HUES48 (cell line): ENCODE measurements at regions not wholly inside any gene's neighbourhood (a gene's known extent, or its start where the extent isn't known, plus 50 kb on each side); places are given as distances from the start of the nearest gene placed in this dataset.

Source experiments
- H3K27ac ChIP-seq: one replicate; pipeline ENCODE4 v1.7.0; 2013; ENCODE audit warnings: low read depth, low read length, inconsistent platforms
- H3K27me3 ChIP-seq: 2 replicates; pipeline ENCODE4 v1.6.1; 2013; ENCODE audit warnings: mild to moderate bottlenecking, low read length; ENCODE audit not compliant: control insufficient read depth, insufficient read depth
- H3K36me3 ChIP-seq: 2 replicates; pipeline ENCODE4 v1.6.1; 2013; ENCODE audit warnings: low read length; ENCODE audit not compliant: control insufficient read depth, insufficient read depth
- H3K4me1 ChIP-seq: 2 replicates; pipeline ENCODE4 v1.6.1; 2013; ENCODE audit warnings: mild to moderate bottlenecking, low read length; ENCODE audit not compliant: control insufficient read depth, insufficient read depth
- H3K4me3 ChIP-seq: 2 replicates; pipeline ENCODE4 v1.5.1; 2013; ENCODE audit warnings: mild to moderate bottlenecking, low read depth, low read length
- H3K9ac ChIP-seq: 2 replicates; pipeline ENCODE4 v1.6.1; 2013; ENCODE audit warnings: mild to moderate bottlenecking, low read depth, low read length, moderate library complexity
- H3K9me3 ChIP-seq: 2 replicates; pipeline ENCODE4 v1.6.1; 2013; ENCODE audit warnings: low read length; ENCODE audit not compliant: control insufficient read depth, insufficient read depth

GRCh38 chr2:176976736-176977685 lies 235.6 kb upstream of the HNRNPA3 start:
- H3K9me3 ChIP-seq = no peaks in the 10 kb centered on the region
- H3K27me3 ChIP-seq = no peaks in the 10 kb centered on the region
- H3K36me3 ChIP-seq = no peaks in the 10 kb centered on the region
- H3K9ac ChIP-seq = no peak overlapping the region
- no peak overlapping the region for H3K4me3 ChIP-seq
- H3K27ac ChIP-seq = no peak overlapping the region
- H3K4me1 ChIP-seq = no peaks in the 10 kb centered on the region

- Histone ChIP-seq H3K36me3 (no peaks in the 10 kb centered on the region), H3K4me1 (no peaks in the 10 kb centered on the region), H3K4me3 (no peak overlapping the region), H3K27ac (no peak overlapping the region), H3K9ac (no peak overlapping the region), H3K9me3 (no peaks in the 10 kb centered on the region), H3K27me3 (no peaks in the 10 kb centered on the region)
Measured at GRCh38 chr2:176978921-176979320, 233.7 kb upstream of the HNRNPA3 start.

GRCh38 chr2:176979981-176980710 lies 232.4 kb upstream of the HNRNPA3 start:
- Histone ChIP-seq H3K27me3 (no peaks in the 10 kb centered on the region), H3K27ac (no peak overlapping the region), H3K36me3 (no peaks in the 10 kb centered on the region), H3K9me3 (no peaks in the 10 kb centered on the region), H3K4me1 (no peaks in the 10 kb centered on the region), H3K4me3 (no peak overlapping the region), H3K9ac (no peak overlapping the region)

- Histone ChIP-seq H3K27ac (no peak overlapping the region), H3K4me1 (no peaks in the 10 kb centered on the region), H3K4me3 (no peak overlapping the region), H3K9ac (no peak overlapping the region), H3K36me3 (no peaks in the 10 kb centered on the region), H3K9me3 (no peaks in the 10 kb centered on the region), H3K27me3 (no peaks in the 10 kb centered on the region)
Measured at GRCh38 chr2:176984987-176985386, 227.6 kb upstream of the HNRNPA3 start.

GRCh38 chr2:176985871-176986270 lies 226.7 kb upstream of the HNRNPA3 start:
- no peak overlapping the region for H3K4me3 ChIP-seq
- no peaks in the 10 kb centered on the region for H3K4me1 ChIP-seq

GRCh38 chr2:176986487-176986886 lies 226.1 kb upstream of the HNRNPA3 start:
- Histone ChIP-seq H3K4me3 (no peak overlapping the region), H3K4me1 (no peaks in the 10 kb centered on the region), H3K27ac (no peak overlapping the region), H3K9ac (no peak overlapping the region), H3K9me3 (no peaks in the 10 kb centered on the region), H3K36me3 (no peaks in the 10 kb centered on the region), H3K27me3 (no peaks in the 10 kb centered on the region)

More at GRCh38 chr2:176985871-176986270, 226.7 kb upstream of the HNRNPA3 start:
- Histone ChIP-seq H3K27ac (no peak overlapping the region), H3K9me3 (no peaks in the 10 kb centered on the region), H3K36me3 (no peaks in the 10 kb centered on the region), H3K9ac (no peak overlapping the region), H3K27me3 (no peaks in the 10 kb centered on the region)

- no peak overlapping the region for H3K27ac ChIP-seq
- no peaks in the 10 kb centered on the region for H3K9me3 ChIP-seq
- no peaks in the 10 kb centered on the region for H3K36me3 ChIP-seq
Measured at GRCh38 chr2:176991411-176991810, 221.2 kb upstream of the HNRNPA3 start.

GRCh38 chr2:176997074-176997791 lies 215.4 kb upstream of the HNRNPA3 start:
- Histone ChIP-seq H3K9ac (no peak overlapping the region), H3K27ac (no peak overlapping the region), H3K27me3 (no peaks in the 10 kb centered on the region), H3K4me3 (no peak overlapping the region), H3K4me1 (peaks cover 15% of the 10 kb centered on the region), H3K9me3 (no peaks in the 10 kb centered on the region), H3K36me3 (no peaks in the 10 kb centered on the region)

More at GRCh38 chr2:176991411-176991810, 221.2 kb upstream of the HNRNPA3 start:
- H3K9ac ChIP-seq = no peak overlapping the region
- no peaks in the 10 kb centered on the region for H3K4me1 ChIP-seq
- no peaks in the 10 kb centered on the region for H3K27me3 ChIP-seq
- no peak overlapping the region for H3K4me3 ChIP-seq

- Histone ChIP-seq H3K4me1 (peaks cover 15% of the 10 kb centered on the region), H3K27ac (no peak overlapping the region), H3K9ac (no peak overlapping the region), H3K27me3 (no peaks in the 10 kb centered on the region), H3K9me3 (no peaks in the 10 kb centered on the region), H3K36me3 (no peaks in the 10 kb centered on the region), H3K4me3 (no peak overlapping the region)
Measured at GRCh38 chr2:176997792-176998169, 214.8 kb upstream of the HNRNPA3 start.

GRCh38 chr2:176999301-176999700 lies 213.3 kb upstream of the HNRNPA3 start:
- H3K4me1 ChIP-seq = peaks cover 15% of the 10 kb centered on the region
- no peak overlapping the region for H3K27ac ChIP-seq

More at GRCh38 chr2:176999301-176999700, 213.3 kb upstream of the HNRNPA3 start:
- no peak overlapping the region for H3K9ac ChIP-seq
- H3K4me3 ChIP-seq = no peak overlapping the region
- no peaks in the 10 kb centered on the region for H3K27me3 ChIP-seq
- no peaks in the 10 kb centered on the region for H3K9me3 ChIP-seq
- no peaks in the 10 kb centered on the region for H3K36me3 ChIP-seq
